ENCODE measurements at regions not wholly inside any gene's neighbourhood (a gene's known extent, or its start where the extent isn't known, plus 50 kb on each side); places are given as distances from the start of the nearest gene placed in this dataset.

DNA sequence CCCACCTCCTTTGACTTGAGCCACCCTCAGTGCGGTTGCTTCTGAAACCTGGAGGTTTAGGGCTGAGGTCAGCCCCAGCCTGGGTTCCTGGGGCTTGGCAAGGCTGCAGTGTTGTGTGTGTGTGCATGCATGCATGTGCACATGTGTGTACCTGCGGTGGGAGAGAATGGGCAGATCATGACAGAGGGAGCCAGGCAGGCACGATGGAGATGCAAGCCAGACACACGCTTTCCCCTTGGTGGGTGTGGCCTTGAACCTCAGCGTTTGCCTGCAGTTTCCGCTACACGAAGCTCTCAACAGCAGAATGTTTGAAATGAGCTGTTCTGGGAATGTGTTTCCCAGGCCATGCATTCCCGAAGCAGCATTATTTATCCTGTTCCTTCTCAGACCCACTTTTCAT lies 65.9 kb upstream of the RAPGEF1 start (continued):
- TF ChIP-seq, protein P1, sequence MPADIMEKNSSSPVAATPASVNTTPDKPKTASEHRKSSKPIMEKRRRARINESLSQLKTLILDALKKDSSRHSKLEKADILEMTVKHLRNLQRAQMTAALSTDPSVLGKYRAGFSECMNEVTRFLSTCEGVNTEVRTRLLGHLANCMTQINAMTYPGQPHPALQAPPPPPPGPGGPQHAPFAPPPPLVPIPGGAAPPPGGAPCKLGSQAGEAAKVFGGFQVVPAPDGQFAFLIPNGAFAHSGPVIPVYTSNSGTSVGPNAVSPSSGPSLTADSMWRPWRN (IDR thresholded peaks at IDR 0.05; ENCODE audit: low read depth): no peak
- TF ChIP-seq MED1 (CRISPR knock-in tag; IDR thresholded peaks at IDR 0.05; ENCODE audit: borderline replicate concordance) (no peak), ZNF274 (IDR thresholded peaks at IDR 0.05; ENCODE audit: borderline replicate concordance, low read depth, low read length) (no peak), NFIC (IDR thresholded peaks at IDR 0.05) (no peak)
- TF ChIP-seq, protein P2, sequence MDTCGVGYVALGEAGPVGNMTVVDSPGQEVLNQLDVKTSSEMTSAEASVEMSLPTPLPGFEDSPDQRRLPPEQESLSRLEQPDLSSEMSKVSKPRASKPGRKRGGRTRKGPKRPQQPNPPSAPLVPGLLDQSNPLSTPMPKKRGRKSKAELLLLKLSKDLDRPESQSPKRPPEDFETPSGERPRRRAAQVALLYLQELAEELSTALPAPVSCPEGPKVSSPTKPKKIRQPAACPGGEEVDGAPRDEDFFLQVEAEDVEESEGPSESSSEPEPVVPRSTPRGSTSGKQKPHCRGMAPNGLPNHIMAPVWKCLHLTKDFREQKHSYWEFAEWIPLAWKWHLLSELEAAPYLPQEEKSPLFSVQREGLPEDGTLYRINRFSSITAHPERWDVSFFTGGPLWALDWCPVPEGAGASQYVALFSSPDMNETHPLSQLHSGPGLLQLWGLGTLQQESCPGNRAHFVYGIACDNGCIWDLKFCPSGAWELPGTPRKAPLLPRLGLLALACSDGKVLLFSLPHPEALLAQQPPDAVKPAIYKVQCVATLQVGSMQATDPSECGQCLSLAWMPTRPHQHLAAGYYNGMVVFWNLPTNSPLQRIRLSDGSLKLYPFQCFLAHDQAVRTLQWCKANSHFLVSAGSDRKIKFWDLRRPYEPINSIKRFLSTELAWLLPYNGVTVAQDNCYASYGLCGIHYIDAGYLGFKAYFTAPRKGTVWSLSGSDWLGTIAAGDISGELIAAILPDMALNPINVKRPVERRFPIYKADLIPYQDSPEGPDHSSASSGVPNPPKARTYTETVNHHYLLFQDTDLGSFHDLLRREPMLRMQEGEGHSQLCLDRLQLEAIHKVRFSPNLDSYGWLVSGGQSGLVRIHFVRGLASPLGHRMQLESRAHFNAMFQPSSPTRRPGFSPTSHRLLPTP (IDR thresholded peaks at IDR 0.05; ENCODE audit: borderline replicate concordance, extremely low read depth, insufficient read length): no peak

DNA sequence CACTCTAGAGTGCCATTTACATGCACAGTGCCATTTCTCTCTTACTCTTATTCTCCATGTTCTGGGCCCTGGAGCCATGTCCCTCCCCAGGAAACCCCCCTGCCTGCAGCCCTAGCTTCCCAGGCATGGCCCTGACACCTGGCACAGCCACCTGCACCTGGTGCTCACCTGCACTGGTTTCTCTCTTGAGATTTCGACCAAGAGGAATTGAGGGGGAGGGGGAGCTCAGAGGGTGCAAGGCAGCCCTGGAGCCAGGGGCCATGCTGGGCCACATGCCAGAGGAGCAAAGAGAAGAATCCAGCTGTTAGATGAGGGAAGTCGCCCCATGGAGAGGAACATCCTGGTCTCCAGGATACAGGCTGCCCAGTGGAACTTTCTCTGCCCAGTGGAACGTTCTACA lies 65.0 kb upstream of the RAPGEF1 start:
- peaks cover 7% of the 10 kb centered on the region for H4K20me1 ChIP-seq (replicated peaks; ENCODE audit: control insufficient read depth, insufficient read depth, low read length)
- no peaks in the 10 kb centered on the region for H3K36me3 ChIP-seq (ENCODE audit: control insufficient read depth, insufficient read depth, low read length)
- FAIRE-seq: no peak
- no peak overlapping the region for H3K27ac ChIP-seq (ENCODE audit: extremely low read depth, low read depth, low read length)
- no peaks in the 10 kb centered on the region for H3K79me2 ChIP-seq (ENCODE audit: control insufficient read depth, insufficient read depth, low read length)
- in situ Hi-C loops (cut with MboI): no loop called here
- H3K4me1 ChIP-seq (replicated peaks in 1 of 2; ENCODE audit: control insufficient read depth in 2 of 2, insufficient read depth in 2 of 2, low read length in 2 of 2): no peaks in the 10 kb centered on the region; a peak in 1 of 5 replicates
- ChIA-PET POLR2A (interaction anchor here (1.0 kb wide), 1 partner anchor 32 kb away, joined by 3 read pairs; no protein-coding TSS in a partner anchor), CTCF (ENCODE audit: low intra/inter-chr PET ratio) (no interaction called here)
- no peak overlapping the region for H3K4me2 ChIP-seq (ENCODE audit: insufficient read depth, low read length)
- H3K9me1 ChIP-seq (ENCODE audit: control insufficient read depth, insufficient read depth, low read length): no peaks in the 10 kb centered on the region
- no peak for DNase-seq (ENCODE audit: extremely low read depth in 1 of 4, low spot score in 3 of 4)
- no peak overlapping the region for H2AFZ ChIP-seq (ENCODE audit: low read depth, low read length)
- intact Hi-C loops (cut with micrococcal nuclease): no loop called here
- no peak for ATAC-seq
- H3K9ac ChIP-seq (ENCODE audit: insufficient read depth in 1 of 2, low read depth in 2 of 2, low read length in 2 of 2): no peak overlapping the region
- 0% methylated on average over 3 of the region's 3 CpGs for WGBS (ENCODE audit: insufficient coverage, low coverage, missing lambda C conversion rate)
- H3K4me3 ChIP-seq: no peak overlapping the region
- TF ChIP-seq ERF (CRISPR knock-in tag; IDR thresholded peaks at IDR 0.05): no peak
- no peak for TF ChIP-seq ZNF274 (IDR thresholded peaks at IDR 0.05; ENCODE audit: borderline replicate concordance, low read depth, low read length)
- no peak for TF ChIP-seq ZNF347 (CRISPR knock-in tag; IDR thresholded peaks at IDR 0.05; ENCODE audit: low read depth)
- TF ChIP-seq ZNF143 (CRISPR knock-in tag; IDR thresholded peaks at IDR 0.05): no peak
- TF ChIP-seq NR4A1 (CRISPR knock-in tag; IDR thresholded peaks at IDR 0.05): no peak
- no peak for TF ChIP-seq NR4A1 (tag; IDR thresholded peaks at IDR 0.05)
- no peak for TF ChIP-seq NFE2 (IDR thresholded peaks at IDR 0.05; ENCODE audit: low read depth)
- TF ChIP-seq STAT5B (CRISPR knock-in tag; IDR thresholded peaks at IDR 0.05): no peak
- no peak for TF ChIP-seq SIRT6 (IDR thresholded peaks at IDR 0.05; ENCODE audit: low read depth, low read length)
- TF ChIP-seq CXXC5 (CRISPR knock-in tag; IDR thresholded peaks at IDR 0.05): no peak
- peaks cover 12 to 37% of the 10 kb centered on the region in 2 experiments; a peak in 4 of 5 replicates for H3K27me3 ChIP-seq (ENCODE audit: control insufficient read depth in 2 of 2, insufficient read depth in 2 of 2, low read length in 2 of 2)
- BruUV-seq (replicated peaks): no TSS peak
- H3K9me3 ChIP-seq (replicated peaks; ENCODE audit: control insufficient read depth, insufficient read depth, low read depth, low read length): no peaks in the 10 kb centered on the region

All from K562 (cell line).